Parathyroid adenoma (tissue), 2 donors: ENCODE measurements at regions not wholly inside any gene's neighbourhood (a gene's known extent, or its start where the extent isn't known, plus 50 kb on each side); places are given as distances from the start of the nearest gene placed in this dataset.

ENCODE experiments used
- H2AFZ ChIP-seq: fragments of 300-600 bp; sonication (generic); one replicate; pipeline ENCODE4 v1.7.0; 2017; ENCODE audit warnings: antibody characterized with exemption, mild to moderate bottlenecking
- H3K27ac ChIP-seq: fragments of 300-600 bp; sonication (generic); one replicate; pipeline ENCODE4 v1.7.0; 2017
- H3K27me3 ChIP-seq: fragments of 300-600 bp; sonication (generic); one replicate; pipeline ENCODE4 v1.7.0; 2017; ENCODE audit warnings: low read length; ENCODE audit not compliant: control insufficient read depth, insufficient read depth
- H3K36me3 ChIP-seq: fragments of 300-600 bp; sonication (generic); one replicate; pipeline ENCODE4 v1.7.0; 2017; ENCODE audit warnings: low read length; ENCODE audit not compliant: control insufficient read depth, insufficient read depth
- H3K4me1 ChIP-seq: fragments of 300-600 bp; sonication (generic); one replicate; pipeline ENCODE4 v1.7.0; 2017; ENCODE audit warnings: control low read depth
- H3K4me2 ChIP-seq: fragments of 300-600 bp; sonication (generic); one replicate; pipeline ENCODE4 v1.7.0; 2017; ENCODE audit warnings: low read length
- H3K4me3 ChIP-seq: fragments of 300-600 bp; sonication (generic); one replicate; pipeline ENCODE4 v1.7.0; 2017; ENCODE audit warnings: low read depth, low read length
- H3K79me2 ChIP-seq: fragments of 300-600 bp; sonication (generic); one replicate; pipeline ENCODE4 v1.7.0; 2017; ENCODE audit warnings: control low read depth
- H3K9ac ChIP-seq: fragments of 300-600 bp; sonication (generic); one replicate; pipeline ENCODE4 v1.7.0; 2017; ENCODE audit warnings: mild to moderate bottlenecking
- H3K9me3 ChIP-seq: fragments of 300-600 bp; sonication (generic); one replicate; pipeline ENCODE4 v1.7.0; 2017; ENCODE audit warnings: low read length; ENCODE audit not compliant: control insufficient read depth
- TF ChIP-seq, protein P1 (sequence below): fragments of 300-600 bp; sonication (generic); IDR thresholded peaks from one replicate; pipeline ENCODE4 v1.7.0; 2017; ENCODE audit warnings: antibody characterized with exemption, mild to moderate bottlenecking
- donor health status: primary hyperparathyroidism.

DNA sequence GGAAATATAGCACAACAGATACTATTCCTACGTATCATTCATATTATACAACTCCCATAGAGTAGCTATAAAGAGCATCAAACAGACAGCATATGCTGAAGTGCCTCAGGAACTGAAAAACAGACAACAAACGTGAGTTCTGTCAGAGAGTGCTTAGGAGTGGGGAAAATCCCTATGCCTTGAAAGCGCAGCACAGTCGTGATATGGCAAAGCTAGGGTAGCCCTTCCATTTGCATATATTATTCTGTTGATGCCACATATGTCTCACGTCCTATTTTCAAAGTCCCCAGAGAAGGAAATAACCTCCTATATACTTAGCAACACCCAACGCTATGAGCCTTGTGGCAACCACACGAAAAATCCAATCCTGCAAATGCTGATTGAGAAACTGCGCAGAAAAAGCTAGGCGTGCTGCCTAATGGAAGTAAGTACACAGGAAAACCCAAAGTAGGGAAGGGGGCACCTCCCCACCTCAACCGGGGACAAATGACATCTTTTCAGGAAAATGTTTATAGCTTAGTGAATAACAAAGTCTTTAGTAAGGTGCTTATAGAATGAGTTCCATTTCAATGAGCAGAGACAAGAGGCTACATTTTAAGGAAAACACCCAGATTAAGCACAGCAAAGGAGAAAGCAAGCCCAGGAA, 105.1 kb downstream of the MED10 start:
- no peaks in the 10 kb centered on the region for H3K79me2 ChIP-seq
- H3K27ac ChIP-seq, result no peak overlapping the region
- no peaks in the 10 kb centered on the region for H3K9me3 ChIP-seq
- no peak overlapping the region for H3K4me2 ChIP-seq
- H2AFZ ChIP-seq, result no peak overlapping the region
- TF ChIP-seq, protein P1, sequence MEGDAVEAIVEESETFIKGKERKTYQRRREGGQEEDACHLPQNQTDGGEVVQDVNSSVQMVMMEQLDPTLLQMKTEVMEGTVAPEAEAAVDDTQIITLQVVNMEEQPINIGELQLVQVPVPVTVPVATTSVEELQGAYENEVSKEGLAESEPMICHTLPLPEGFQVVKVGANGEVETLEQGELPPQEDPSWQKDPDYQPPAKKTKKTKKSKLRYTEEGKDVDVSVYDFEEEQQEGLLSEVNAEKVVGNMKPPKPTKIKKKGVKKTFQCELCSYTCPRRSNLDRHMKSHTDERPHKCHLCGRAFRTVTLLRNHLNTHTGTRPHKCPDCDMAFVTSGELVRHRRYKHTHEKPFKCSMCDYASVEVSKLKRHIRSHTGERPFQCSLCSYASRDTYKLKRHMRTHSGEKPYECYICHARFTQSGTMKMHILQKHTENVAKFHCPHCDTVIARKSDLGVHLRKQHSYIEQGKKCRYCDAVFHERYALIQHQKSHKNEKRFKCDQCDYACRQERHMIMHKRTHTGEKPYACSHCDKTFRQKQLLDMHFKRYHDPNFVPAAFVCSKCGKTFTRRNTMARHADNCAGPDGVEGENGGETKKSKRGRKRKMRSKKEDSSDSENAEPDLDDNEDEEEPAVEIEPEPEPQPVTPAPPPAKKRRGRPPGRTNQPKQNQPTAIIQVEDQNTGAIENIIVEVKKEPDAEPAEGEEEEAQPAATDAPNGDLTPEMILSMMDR, result no peak
- no peaks in the 10 kb centered on the region for H3K27me3 ChIP-seq
- no peaks in the 10 kb centered on the region for H3K36me3 ChIP-seq
- no peak overlapping the region for H3K9ac ChIP-seq
- no peaks in the 10 kb centered on the region for H3K4me1 ChIP-seq
- H3K4me3 ChIP-seq, result no peak overlapping the region

DNA sequence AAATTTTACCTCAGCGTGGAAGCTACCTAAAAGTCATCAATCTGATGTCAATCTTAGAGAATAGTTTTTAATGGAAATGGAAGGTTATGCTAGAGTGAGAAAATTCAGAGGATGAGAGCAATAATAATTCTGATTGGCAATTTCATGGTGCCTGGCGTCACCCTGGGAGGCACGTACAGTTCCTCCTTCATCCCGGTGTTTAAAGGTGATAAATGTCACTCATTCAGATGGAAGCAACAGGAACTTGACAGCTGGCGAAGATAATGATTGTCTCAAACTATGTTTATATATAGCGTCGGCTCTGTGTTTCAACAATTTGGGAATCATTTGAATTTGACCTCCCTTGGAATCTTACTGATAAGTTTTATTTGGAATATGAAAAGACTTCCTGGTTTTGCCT, 108.4 kb downstream of the MED10 start:
- no peaks in the 10 kb centered on the region for H3K9me3 ChIP-seq
- TF ChIP-seq, protein P1, result no peak
- no peaks in the 10 kb centered on the region for H3K4me1 ChIP-seq
- H3K36me3 ChIP-seq, result no peaks in the 10 kb centered on the region
- H3K27me3 ChIP-seq, result no peaks in the 10 kb centered on the region
- H3K4me2 ChIP-seq, result no peak overlapping the region
- H2AFZ ChIP-seq, result no peak overlapping the region
- no peaks in the 10 kb centered on the region for H3K79me2 ChIP-seq
- H3K27ac ChIP-seq, result no peak overlapping the region
- no peak overlapping the region for H3K4me3 ChIP-seq
- no peak overlapping the region for H3K9ac ChIP-seq

DNA sequence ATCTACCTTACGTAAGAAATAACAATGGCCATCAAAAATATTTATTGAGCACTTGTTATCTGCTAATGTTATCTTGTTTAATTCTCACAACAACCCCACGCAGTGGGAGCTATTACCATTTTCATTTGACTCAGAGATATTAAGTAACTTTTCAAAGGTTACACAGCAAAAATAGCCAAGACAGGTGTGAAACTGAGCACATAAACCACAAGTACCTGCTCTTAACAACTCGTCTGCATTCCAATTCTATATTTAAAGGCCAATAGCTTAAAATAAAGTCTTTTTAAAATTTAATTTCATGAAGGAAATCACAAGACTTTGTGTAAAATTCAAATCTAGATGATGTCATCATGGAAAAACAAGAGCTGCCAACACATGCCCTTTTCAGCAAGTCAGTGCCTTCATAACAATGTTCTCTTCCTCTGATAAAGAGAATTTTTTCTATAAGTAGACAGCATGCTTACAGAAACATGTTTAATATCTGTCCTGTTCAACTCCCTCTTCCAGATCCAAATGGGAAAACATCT, 111.6 kb downstream of the MED10 start:
- no peak overlapping the region for H3K9ac ChIP-seq
- no peak overlapping the region for H3K4me2 ChIP-seq
- no peaks in the 10 kb centered on the region for H3K9me3 ChIP-seq
- TF ChIP-seq, protein P1, result no peak
- H3K27ac ChIP-seq, result no peak overlapping the region
- no peaks in the 10 kb centered on the region for H3K4me1 ChIP-seq
- no peaks in the 10 kb centered on the region for H3K79me2 ChIP-seq
- no peak overlapping the region for H2AFZ ChIP-seq
- no peaks in the 10 kb centered on the region for H3K27me3 ChIP-seq
- H3K36me3 ChIP-seq, result no peaks in the 10 kb centered on the region
- H3K4me3 ChIP-seq, result no peak overlapping the region

DNA sequence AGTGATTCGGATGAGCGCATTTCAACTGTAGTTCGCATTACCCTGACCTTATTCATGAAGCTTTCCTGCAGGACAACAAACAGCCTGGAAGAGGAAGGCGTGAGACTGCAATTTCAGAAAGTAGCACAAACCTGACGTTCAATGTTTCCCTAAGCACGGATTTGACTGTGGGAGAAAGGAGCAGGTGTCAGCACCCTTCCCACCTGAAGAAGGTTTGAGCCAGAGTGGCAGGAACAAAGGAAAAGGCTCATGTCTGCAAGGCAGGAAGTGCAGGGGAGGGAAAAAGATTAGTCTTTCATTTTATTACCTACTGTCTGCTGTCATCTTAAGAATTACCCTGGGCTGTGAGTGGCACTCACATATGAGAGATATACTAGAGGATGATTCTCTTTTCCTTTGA, 114.0 kb downstream of the MED10 start:
- no peak overlapping the region for H2AFZ ChIP-seq
- no peaks in the 10 kb centered on the region for H3K27me3 ChIP-seq
- H3K9ac ChIP-seq, result no peak overlapping the region
- H3K27ac ChIP-seq, result no peak overlapping the region
- no peaks in the 10 kb centered on the region for H3K4me1 ChIP-seq
- H3K36me3 ChIP-seq, result no peaks in the 10 kb centered on the region
- H3K4me3 ChIP-seq, result no peak overlapping the region
- H3K4me2 ChIP-seq, result no peak overlapping the region
- no peaks in the 10 kb centered on the region for H3K9me3 ChIP-seq
- no peaks in the 10 kb centered on the region for H3K79me2 ChIP-seq
- TF ChIP-seq, protein P1, result no peak
